A673 (cell line): ENCODE measurements at regions not wholly inside any gene's neighbourhood (a gene's known extent, or its start where the extent isn't known, plus 50 kb on each side); places are given as distances from the start of the nearest gene placed in this dataset.

Experiments used
- BruUV-seq: library from RNA; stranded (reverse); fragments of 400-500 nt; replicated peaks from 2 replicates; lab custom pipeline; 2021; lab: Mats Ljungman, UMichigan
- CTCF ChIA-PET: fragments of 300-600 bp; sonication (Branson Sonifier 250); formaldehyde crosslinking; loops from one replicate; lab custom pipeline; 2022; ENCODE audit warnings: antibody characterized with exemption; lab: Charles Lee
- POLR2A ChIA-PET: fragments of 300-600 bp; sonication (Branson Sonifier 250); formaldehyde crosslinking; loops from one replicate; lab custom pipeline; 2022; ENCODE audit warnings: antibody characterized with exemption; ENCODE audit not compliant: low non-redundant PET; lab: Charles Lee
- DNase-seq: peaks from one replicate; pipeline ENCODE4 v3.0.0-alpha.2; 2015; ENCODE audit warnings: low spot score
- H3K27ac ChIP-seq: fragments of 200-600 bp; sonication (generic); 2 replicates; pipeline ENCODE4 v1.5.1; 2016; ENCODE audit warnings: mixed run types, low read depth, mild to moderate bottlenecking, mixed read lengths, antibody characterized with exemption, low read length; ENCODE audit not compliant: poor library complexity, severe bottlenecking
- H3K27me3 ChIP-seq: fragments of 200-600 bp; sonication (generic); replicated peaks from 2 replicates; pipeline ENCODE4 v1.6.1; 2017; ENCODE audit warnings: mixed run types, low read depth, mild to moderate bottlenecking, mixed read lengths, antibody characterized with exemption, low read length; ENCODE audit not compliant: insufficient read depth, poor library complexity
- H3K36me3 ChIP-seq: fragments of 200-600 bp; sonication (generic); 2 replicates; pipeline ENCODE4 v1.6.1; 2016; ENCODE audit warnings: mixed run types, mild to moderate bottlenecking, mixed read lengths, antibody characterized with exemption, low read length; ENCODE audit not compliant: insufficient read depth, poor library complexity, severe bottlenecking
- H3K4me1 ChIP-seq: fragments of 200-600 bp; sonication (generic); 2 replicates; pipeline ENCODE4 v1.6.1; 2017; ENCODE audit warnings: mixed run types, mild to moderate bottlenecking, mixed read lengths, antibody characterized with exemption, low read length; ENCODE audit not compliant: insufficient read depth, poor library complexity, severe bottlenecking
- H3K4me3 ChIP-seq: fragments of 200-600 bp; sonication (generic); 2 replicates; pipeline ENCODE4 v1.5.1; 2016; ENCODE audit warnings: low read depth, mixed run types, mild to moderate bottlenecking, mixed read lengths, low read length; ENCODE audit not compliant: poor library complexity, severe bottlenecking
- H3K9me3 ChIP-seq: fragments of 200-600 bp; sonication (generic); 2 replicates; pipeline ENCODE4 v1.6.1; 2016; ENCODE audit warnings: mixed run types, low read depth, mild to moderate bottlenecking, mixed read lengths, antibody characterized with exemption, low read length; ENCODE audit not compliant: poor library complexity, severe bottlenecking
- CTCF ChIP-seq: fragments of 300-800, 200-600 bp; sonication (generic); conservative IDR thresholded peaks from 2 replicates; pipeline ENCODE4 v1.5.1; 2017; ENCODE audit warnings: low read depth, mild to moderate bottlenecking, antibody characterized with exemption, low read length, moderate library complexity, mixed read lengths
- EZH2 ChIP-seq: fragments of 200-600 bp; sonication (generic); IDR thresholded peaks from 2 replicates; pipeline ENCODE4 v1.6.1; 2017; ENCODE audit warnings: borderline replicate concordance, low read depth, mild to moderate bottlenecking, mixed read lengths, antibody characterized with exemption, low read length; ENCODE audit not compliant: poor library complexity, severe bottlenecking
- intact Hi-C: fragments of 100-400 bp; cut with micrococcal nuclease; formaldehyde crosslinking; loops from one replicate; pipeline ENCODE4 v1.10.0; 2022; ENCODE audit not compliant: unreplicated experiment

DNA sequence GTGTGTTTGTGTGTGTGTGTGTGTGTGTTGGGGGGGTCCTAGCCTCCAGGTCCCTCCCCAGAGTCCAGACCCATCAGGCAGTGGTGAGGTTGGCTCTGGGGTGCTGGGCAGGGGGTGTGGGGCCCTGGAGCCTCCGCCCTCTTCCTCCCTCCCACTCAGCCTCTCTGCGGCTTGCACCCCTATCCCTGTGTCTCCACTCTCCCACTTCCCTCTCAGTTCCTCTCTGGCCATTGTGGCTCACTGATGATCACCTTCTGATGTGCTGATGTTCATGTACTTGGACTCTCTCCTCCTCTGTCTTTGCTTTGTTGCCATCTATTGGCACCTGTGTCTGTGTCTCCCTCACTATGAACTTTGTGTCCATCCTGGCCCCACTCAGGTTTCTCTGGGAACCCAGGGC lies 298.7 kb downstream of the ZEB1 start:
- Histone ChIP-seq H3K27ac (no peak overlapping the region), H3K27me3 (peaks cover 3% of the 10 kb centered on the region), H3K9me3 (no peaks in the 10 kb centered on the region), H3K4me3 (no peak overlapping the region), H3K4me1 (no peaks in the 10 kb centered on the region), H3K36me3 (no peaks in the 10 kb centered on the region)
- ChIA-PET POLR2A (no interaction called here), CTCF (no interaction called here)
- intact Hi-C loops = no loop called here
- BruUV-seq = no TSS peak
- TF ChIP-seq CTCF (no peak), EZH2 (no peak)
- no peak for DNase-seq

DNA sequence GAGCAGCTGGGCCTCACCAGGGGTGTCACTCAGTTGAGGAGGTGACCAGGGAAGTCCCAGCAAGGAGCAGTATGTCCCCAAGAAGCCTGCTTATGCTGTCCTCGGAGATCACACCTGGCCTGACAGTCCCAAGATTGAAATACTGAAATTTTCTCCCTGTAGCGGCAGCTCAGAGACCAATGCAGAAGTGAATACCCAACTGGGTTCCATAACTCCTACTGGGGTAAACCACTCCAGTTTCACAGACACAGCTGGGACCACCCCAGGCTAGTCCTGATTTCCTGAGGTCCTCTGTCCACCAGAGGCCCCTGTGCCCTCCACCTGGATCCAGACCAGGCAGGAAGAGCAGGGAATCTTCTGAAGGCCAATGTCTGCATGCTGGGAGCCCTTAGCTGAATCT lies 298.1 kb downstream of the ZEB1 start:
- CTCF ChIA-PET = no interaction called here
- intact Hi-C loops = no loop called here
- Histone ChIP-seq H3K9me3 (no peaks in the 10 kb centered on the region), H3K36me3 (no peaks in the 10 kb centered on the region), H3K4me3 (no peak overlapping the region), H3K4me1 (no peaks in the 10 kb centered on the region), H3K27ac (no peak overlapping the region), H3K27me3 (peaks cover 3% of the 10 kb centered on the region)
- POLR2A ChIA-PET = no interaction called here
- no peak for TF ChIP-seq EZH2
- no peak for TF ChIP-seq CTCF
- no peak for DNase-seq
- BruUV-seq = no TSS peak

GRCh38 chr10:31615129-31615528 lies 296.1 kb downstream of the ZEB1 start:
- CTCF ChIA-PET = interaction anchor here (0.5 kb wide), 1 partner anchor 537 kb away, joined by 4 read pairs; no protein-coding TSS in a partner anchor
- intact Hi-C loops = no loop called here

More at GRCh38 chr10:31615129-31615528, 296.1 kb downstream of the ZEB1 start:
- TF ChIP-seq CTCF (no peak), EZH2 (no peak)
- no TSS peak for BruUV-seq
- H3K36me3 ChIP-seq = no peaks in the 10 kb centered on the region
- POLR2A ChIA-PET = no interaction called here
- H3K27me3 ChIP-seq = peaks cover 3% of the 10 kb centered on the region
- no peaks in the 10 kb centered on the region for H3K9me3 ChIP-seq
- H3K4me1 ChIP-seq = no peaks in the 10 kb centered on the region
- no peak overlapping the region for H3K4me3 ChIP-seq
- no peak overlapping the region for H3K27ac ChIP-seq
- DNase-seq = no peak
